Inflammatory macrophage treated with lipopolysaccharide for 4 hours (primary cell): ENCODE measurements at regions not wholly inside any gene's neighbourhood (a gene's known extent, or its start where the extent isn't known, plus 50 kb on each side); places are given as distances from the start of the nearest gene placed in this dataset.

Experiments
- DNase-seq: peaks from one replicate; pipeline ENCODE4 v3.0.0-alpha.2; 2020

DNA sequence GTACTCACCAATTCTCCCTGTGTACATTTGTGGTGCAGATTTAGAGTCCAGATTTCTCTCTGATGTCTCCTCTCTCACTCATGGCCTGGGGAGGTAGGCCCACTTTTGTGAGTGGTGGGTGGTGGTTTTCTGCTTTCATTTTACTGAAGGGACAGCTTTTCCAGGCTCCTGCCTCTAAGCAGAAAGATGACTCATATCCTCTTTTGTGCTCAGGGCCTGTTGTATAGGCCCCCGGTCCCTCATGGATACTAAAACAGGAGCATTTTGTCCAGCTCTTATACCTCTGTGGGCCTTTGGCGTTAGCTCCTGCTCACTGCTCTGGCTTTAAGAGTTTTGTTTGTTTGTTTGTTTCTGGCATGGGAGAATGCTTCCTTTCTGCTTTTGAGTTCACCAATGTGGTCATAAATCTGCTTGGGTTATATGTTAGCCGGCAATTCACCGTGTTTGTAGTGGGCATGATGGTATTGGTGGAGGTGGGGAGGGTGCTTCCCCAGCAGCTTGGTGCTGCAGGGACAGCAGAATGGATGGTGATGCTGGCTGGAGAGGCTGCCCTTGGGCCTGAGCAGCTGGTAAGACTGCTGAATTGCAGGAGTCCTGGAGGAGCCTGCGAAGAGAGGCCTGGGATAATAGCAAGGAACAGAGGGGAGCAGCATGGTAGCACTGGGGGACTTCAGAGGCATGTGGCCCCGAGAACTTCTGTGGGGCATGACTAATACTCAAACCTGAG, 468.7 kb downstream of the RPS24 start:
- peak; percentile 5 for DNase-seq

- DNase-seq: no peak
Observed at GRCh38 chr10:78504181-78504580, 470.5 kb downstream of the RPS24 start.

- DNase-seq: no peak
Observed at GRCh38 chr10:78505657-78506056, 472.0 kb downstream of the RPS24 start.

- no peak for DNase-seq
Observed at GRCh38 chr10:78506614-78507013, 473.0 kb downstream of the RPS24 start.

- DNase-seq: no peak
Observed at GRCh38 chr10:78507510-78508160, 474.0 kb downstream of the RPS24 start.

DNA sequence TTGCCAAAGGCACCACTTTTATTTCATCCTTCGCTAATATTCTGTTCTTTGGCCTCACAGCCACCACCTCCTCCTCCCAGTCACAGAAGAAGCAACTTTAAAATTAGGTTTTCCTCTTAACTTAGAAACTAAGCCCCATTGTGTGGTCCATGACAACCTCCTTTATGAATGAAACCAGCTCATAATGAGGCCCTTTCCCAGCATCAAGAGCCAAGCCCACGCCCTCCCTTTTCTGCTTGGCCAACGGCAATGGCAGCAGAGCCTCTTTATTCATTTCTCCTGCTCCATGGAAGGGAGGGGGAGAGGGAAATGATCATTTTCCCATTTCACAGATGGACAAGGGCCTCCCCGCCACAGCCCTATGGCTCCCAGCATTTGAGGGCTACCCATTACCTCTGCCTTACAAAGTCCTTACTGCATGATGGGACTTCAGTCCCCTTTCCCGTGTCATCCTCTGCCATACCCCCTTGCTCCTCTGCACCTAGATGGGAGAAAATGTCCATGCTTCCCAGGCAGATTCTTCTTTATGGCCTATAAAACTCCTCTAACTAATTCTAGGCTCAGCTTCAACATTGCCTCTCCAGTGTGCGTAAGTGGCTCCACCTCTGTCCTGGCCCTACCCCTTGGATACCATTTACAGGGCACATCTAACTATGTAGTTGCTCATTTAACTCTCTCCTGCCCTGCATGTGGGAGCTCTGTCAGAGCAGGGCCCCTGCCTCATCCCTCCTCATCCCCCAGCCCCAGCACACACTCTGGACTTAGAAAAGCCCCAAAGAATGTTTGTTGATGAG, 475.5 kb downstream of the RPS24 start:
- no peak for DNase-seq

- DNase-seq: no peak
Observed at GRCh38 chr10:78510566-78511323, 477.1 kb downstream of the RPS24 start.

DNA sequence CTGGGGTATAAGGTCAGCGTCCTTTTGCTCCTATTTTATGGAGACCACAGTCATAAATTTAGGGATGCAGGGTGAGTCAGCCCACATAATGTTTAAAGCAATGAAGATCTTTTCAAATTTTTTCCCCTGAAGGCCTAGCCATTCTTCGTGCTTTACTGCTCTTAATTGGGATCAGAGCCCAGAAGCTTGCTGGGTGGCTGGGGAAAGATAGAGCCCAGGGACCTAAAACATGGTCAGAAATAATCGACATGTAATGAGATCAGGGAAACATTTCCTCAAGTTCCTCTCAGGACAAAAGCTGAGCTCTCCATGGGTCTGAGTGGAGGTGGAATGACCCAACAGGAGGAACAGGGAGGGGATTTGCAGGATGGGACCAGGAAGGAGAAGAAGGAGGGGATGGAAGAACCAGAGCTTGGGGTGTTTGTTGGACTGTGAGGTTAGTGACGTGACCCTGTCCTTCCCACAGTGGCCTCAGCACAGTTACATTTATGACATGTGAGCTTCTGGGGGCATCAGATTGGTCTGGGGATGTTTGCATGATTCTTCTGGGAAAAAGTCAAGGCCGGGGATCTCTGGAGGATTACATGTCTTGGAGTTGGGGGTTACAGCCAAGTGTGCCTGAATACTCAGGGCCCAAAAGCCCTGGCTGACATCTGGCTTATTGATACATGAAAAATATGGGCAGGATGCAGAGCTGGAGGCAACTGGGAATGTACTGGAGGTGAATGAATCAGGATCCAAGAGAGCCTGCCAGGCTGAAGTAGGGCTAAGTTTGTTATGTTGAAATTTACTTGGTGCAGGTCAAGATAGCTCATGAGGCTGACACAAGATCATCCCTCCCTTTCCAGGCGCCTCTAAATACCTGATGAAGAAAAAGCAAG, 477.9 kb downstream of the RPS24 start:
- DNase-seq: no peak

- DNase-seq: no peak
Observed at GRCh38 chr10:78512205-78512550, 478.5 kb downstream of the RPS24 start.

DNA sequence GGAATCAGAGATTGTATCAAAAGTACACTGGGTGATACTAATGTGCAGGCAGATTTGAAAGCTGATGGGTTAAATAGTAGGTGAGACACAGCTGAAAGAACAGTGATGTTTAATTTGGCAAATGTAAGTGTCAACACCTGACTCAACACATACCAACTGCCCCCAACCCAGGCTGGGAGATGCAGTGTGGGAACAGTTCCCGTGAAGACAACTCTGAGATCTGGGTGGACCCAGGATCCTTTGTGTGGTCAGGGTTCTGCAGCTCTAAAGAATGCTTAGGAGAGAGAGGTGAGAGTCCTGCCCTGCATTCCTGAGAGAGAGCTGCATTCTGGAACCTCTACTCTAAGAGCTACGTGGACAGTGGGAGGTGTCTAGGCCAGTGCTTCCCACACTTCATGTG, 479.7 kb downstream of the RPS24 start:
- no peak for DNase-seq

DNA sequence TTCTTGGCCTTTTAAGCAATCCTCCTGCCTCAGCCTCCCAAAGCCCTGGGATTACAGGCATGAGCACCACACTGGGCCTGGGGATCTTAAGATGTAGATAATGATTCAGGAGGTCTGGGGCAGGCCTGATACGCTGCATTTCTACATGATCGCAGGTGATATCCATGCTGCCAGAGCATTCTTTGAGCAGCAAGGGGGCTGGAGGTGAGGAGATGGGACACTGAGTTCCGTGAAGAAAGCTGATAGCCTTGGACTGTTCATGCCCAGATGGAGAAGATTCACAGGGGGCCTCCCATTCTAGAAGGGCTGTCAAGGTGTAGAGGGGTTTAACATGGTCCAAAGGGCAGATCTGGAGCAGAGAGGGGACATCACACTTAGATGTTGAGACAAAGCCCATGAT, 480.3 kb downstream of the RPS24 start:
- no peak for DNase-seq

DNA sequence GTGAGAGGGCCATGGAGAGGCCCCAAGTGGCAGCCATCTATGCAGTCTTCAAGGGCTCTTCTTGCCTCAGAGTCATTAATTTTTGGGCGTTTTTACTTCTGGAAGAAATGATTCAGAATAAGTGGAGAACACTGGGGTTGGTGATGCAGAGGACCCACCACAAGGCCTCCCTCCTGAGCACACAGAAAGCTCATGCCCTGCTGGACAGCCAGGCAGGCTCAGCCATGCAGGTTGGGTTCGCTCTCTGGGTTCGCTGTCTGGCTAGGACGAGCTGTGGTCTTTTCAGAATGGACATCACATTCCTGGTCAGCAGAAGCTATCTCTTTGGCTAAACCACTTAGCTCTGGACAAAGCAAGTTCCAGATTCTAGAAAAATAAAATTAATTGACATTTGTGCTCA, 480.8 kb downstream of the RPS24 start:
- no peak for DNase-seq

DNA sequence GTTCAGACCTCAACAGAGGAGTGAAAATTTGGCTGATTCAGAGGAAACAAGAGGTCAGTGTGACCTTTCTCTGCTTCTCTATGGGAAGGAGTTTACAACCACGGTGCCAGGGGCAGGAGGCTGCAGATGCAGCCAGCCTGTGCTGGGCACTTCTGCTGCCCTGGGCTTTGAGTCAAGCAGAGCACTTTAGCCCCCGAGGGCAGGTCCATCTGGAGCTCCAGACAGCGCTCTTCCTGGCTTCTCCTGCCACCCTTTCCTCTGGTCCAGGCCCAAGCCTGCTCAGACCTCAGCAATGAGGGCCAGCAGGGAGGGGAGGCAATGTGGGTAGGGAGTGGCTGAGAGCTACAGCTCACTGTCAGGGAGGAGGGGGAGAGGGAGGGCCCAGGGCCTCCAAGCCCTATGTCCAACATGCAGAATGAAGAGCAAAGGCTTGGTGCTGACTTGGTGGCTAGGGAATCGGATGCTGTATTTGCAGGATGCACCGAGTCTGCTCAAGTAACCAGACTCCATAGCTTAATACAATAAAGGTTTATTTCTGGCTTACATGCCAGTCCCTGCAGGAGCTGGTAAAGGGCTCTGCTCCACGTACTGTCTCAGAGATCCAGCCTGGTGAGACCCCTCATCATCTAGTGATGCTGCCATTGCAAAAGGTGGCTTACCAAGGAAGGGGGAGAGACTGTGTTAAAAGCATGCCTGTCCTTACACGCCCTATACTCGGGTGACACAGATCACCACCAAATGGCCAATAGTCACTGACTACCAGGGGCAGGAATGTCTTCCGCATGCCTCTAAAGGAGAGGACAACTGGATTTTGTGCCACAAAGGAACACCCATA, 481.6 kb downstream of the RPS24 start:
- no peak for DNase-seq

DNA sequence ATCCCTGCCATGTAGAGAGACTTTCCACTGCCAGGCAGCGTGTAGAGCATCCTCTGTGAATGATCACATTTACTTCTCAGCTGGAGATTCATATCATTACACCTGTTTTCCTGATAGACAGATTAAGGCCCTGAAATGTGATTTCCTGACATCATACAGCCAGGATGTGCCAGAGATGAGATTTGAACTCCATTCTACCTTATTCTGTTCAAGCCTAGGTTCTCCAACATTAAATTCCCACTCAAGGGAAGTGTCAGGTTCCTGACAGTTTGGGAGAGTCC, 482.1 kb downstream of the RPS24 start:
- DNase-seq: no peak

DNA sequence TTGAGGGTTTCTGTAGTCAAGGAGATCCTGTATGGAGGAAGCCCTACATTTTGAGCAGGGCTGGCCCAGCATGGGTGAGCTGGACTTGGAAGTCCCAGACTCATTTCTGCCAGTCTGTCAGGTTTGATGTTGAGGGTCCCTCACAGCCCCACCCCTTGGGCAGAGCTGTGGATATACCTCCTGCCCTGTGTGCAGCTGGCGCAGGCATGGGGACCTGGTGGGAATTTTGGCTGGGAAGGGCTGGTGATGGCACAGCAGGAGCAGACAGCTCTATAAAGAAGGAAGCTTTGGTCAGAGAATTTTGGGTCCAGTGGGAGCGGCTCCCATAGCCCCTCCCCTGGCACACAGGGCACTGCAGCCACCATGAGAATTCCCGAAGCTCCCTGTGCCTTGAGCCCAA, 482.6 kb downstream of the RPS24 start:
- no peak for DNase-seq

- no peak for DNase-seq
Observed at GRCh38 chr10:78516756-78517155, 483.1 kb downstream of the RPS24 start.

DNA sequence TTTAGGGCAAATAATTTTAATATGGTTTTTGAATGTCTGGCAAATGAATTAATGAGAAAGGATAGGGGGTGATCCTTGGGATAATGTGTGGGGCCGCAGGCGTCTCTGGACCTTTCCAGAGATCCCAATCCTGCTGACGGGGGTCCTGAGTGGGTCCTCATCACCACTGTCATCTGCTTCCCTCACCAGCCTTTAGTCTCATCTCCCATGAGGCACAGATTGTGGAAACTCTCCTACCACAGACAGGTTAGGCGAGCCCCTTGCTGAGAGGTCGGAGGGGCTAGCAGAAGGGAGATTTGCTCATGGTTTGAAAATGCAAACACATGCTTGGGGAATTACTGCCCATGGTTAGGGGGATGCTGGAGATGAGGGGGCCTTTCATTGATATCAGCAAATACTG, 484.6 kb downstream of the RPS24 start:
- no peak for DNase-seq

DNA sequence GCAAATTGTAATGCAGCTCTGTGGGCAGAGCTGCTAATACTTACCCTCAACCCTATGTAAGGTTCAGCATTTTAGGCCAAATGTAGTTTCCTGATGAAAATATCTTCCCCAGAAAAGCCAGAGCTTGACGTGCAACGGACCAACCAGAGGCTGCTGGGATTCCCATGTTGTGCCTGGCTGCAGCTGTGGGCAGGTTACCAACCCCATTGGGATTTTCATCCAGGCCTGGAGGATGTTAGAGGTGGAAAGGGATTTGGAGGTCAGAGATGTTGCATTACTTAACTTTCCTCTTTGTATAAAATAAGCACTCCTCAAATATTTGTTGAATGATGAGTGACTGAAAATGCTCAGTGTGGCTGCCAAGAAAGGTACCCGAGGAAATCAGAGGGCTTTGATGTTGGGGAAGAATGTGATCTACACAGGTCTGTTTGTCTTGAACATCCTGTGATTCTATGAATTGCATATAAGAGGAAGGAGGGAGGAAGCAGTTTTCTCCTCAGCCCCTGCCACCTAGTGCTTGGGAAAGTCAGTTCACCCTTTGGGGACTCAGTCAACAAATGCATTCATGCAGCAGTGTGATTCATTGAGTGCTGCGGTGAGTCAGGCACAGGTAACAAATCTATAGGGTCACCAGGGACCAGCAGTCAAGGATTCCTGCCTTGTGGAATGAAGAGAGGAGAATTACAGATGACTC, 487.2 kb downstream of the RPS24 start:
- no peak for DNase-seq

- no peak for DNase-seq
Observed at GRCh38 chr10:78523453-78523852, 489.8 kb downstream of the RPS24 start.

GRCh38 chr10:78524342-78524741, 490.7 kb downstream of the RPS24 start:
- DNase-seq: no peak

DNA sequence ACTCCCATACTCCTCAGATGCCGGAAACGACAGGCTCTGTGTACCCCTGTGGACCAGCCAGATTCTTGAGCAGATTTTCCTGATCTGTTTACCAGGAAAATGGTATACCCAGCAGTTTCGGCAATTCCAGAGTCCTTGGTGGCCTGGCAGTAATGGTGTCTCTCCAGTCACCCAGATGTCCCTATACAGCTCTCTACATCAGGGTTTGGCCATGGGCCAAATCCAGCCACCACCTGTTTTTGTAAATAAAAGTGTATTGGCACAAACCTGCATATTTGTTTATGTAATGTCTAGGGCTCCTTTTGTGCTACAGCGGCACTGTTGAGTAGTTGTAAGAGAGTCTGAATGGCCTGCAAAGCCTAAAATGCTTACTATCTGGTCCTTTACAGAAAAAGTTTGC, 491.3 kb downstream of the RPS24 start:
- no peak for DNase-seq
